Sigmoid colon (tissue), 4 donors: ENCODE measurements at regions not wholly inside any gene's neighbourhood (a gene's known extent, or its start where the extent isn't known, plus 50 kb on each side); places are given as distances from the start of the nearest gene placed in this dataset.

Experiments used
- CTCF ChIP-seq, 4 experiments: fragments of 450-650 bp in 3 of 4; fragments of 200-600 bp in 1 of 4; IDR thresholded peaks; one replicate each; pipeline ENCODE4 v1.5.1; 2016 to 2019; ENCODE audit warnings: antibody characterized with exemption in 4 of 4, mild to moderate bottlenecking in 3 of 4, moderate library complexity in 2 of 4
- EP300 ChIP-seq, 4 donors: sonication (generic); formaldehyde crosslinking; IDR thresholded peaks; one replicate each; pipeline ENCODE4 v1.6.1; 2017; ENCODE audit warnings: antibody characterized with exemption in 4 of 4
- POLR2A ChIP-seq, 2 donors: fragments of 450-650 bp; IDR thresholded peaks; one replicate each; pipeline ENCODE4 v1.6.1; 2016; ENCODE audit warnings: antibody characterized with exemption in 2 of 2, mild to moderate bottlenecking in 2 of 2, moderate library complexity in 2 of 2
- POLR2AphosphoS5 ChIP-seq, 4 donors: sonication (generic); formaldehyde crosslinking; IDR thresholded peaks; one replicate each; pipeline ENCODE4 v1.6.1; 2017; ENCODE audit warnings: antibody characterized with exemption in 4 of 4

- TF ChIP-seq CTCF (IDR thresholded peaks at IDR 0.05) (no peak), EP300 (IDR thresholded peaks at IDR 0.05) (no peak), POLR2AphosphoS5 (IDR thresholded peaks at IDR 0.05) (no peak), POLR2A (IDR thresholded peaks at IDR 0.05) (no peak)
These were observed 56.3 kb upstream of the SLC7A11 start for GRCh38 chr4:138298431-138298830.
